Skin epidermis (tissue), 12 donors: ENCODE measurements at regions not wholly inside any gene's neighbourhood (a gene's known extent, or its start where the extent isn't known, plus 50 kb on each side); places are given as distances from the start of the nearest gene placed in this dataset.
A peak's percentile ranks its signal among the peaks of the same experiment; 100 is the strongest.
"Not testable (repeated sequence)": the region's sequence is repeated elsewhere in the genome, so short reads cannot be mapped to it uniquely, and the experiment has no call there.

Experiments used
- H3K27ac ChIP-seq, 21 experiments: fragments of 200-600 bp; sonication (generic) in 11 of 21; one replicate each; pipeline ENCODE4 v1.5.0; 2020; ENCODE audit warnings: mild to moderate bottlenecking in 3 of 21, inconsistent platforms in 2 of 21, moderate library complexity in 2 of 21
- H3K4me3 ChIP-seq, 7 experiments: fragments of 200-600 bp; sonication (generic) in 2 of 7; one replicate each; pipeline ENCODE4 v1.5.0; 2020; ENCODE audit warnings: inconsistent platforms in 2 of 7, mild to moderate bottlenecking in 2 of 7, moderate library complexity in 1 of 7

DNA sequence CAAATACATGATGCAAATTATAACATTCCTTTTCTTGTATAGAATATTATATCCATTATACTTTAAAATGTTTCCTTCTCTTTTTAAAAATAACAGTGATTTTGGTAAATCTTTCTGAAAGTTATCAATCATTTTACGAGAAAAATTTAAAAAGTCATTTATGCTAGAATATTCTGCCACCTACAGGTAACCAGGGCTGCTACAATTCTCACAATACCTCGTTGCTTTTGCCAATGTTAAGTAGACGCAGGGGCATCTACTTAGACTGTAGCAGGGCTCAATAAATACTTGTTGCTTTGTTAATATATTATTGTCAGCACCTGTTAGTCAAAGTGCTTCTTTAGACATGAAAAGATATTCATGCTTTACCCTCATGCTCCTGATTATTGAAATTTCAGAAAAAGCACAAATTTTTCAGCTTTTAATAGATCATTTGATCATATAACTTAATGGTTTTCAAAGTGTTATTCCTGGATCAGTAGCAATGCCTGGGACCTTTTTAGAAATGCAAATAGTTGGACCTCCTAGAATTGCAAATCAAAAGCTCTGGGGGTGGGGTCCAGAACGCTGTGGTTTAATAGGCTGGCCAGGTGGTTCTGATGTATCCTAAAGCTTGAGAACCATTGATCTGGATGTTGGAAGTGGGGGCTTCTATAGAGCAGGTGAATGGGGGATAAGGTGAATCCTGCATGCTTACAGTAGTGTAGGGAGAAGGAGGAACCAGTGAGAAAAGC, 223.6 kb upstream of the PDZRN3 start:
- no peak overlapping the region for H3K4me3 ChIP-seq
- no peak overlapping the region for H3K27ac ChIP-seq

DNA sequence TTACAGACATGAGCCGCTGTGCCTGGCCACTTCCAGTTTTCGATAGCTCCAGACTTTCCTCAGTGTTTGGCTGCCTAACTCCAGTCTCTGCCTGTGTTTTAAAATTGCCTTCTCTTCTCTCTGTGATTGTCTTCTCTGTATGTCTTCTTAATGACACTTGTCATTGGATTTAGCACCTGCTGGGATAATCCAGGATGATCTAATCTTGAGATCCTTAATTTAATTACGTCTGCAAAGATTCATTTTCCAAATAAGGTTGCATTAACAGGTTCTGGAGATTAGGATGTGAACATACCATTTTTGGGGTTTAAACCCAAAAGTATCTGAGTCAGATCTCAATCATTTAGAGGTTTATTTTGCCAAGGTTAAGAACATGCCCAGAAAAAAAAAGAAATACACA, 222.2 kb upstream of the PDZRN3 start:
- Histone ChIP-seq H3K27ac (no peak overlapping the region), H3K4me3 (no peak overlapping the region)

DNA sequence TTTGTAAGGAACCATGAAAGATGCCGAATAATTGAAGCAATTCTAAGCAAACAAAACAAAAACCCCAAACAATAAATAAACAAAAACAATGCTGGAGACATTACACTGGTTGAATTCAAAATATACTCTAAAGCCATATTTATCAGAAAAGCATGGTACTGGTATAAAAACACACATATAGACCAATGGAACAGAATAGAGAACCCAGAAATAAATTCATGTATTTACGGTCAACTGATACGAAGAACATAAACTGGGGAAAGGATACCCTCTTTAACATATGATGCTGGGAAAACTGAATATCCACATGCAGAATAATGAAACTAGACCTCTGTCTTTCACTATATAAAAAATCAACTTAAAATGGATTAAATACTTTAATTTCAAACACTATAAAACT, 214.3 kb upstream of the PDZRN3 start:
- Histone ChIP-seq H3K4me3 (no peak overlapping the region), H3K27ac (no peak overlapping the region)

DNA sequence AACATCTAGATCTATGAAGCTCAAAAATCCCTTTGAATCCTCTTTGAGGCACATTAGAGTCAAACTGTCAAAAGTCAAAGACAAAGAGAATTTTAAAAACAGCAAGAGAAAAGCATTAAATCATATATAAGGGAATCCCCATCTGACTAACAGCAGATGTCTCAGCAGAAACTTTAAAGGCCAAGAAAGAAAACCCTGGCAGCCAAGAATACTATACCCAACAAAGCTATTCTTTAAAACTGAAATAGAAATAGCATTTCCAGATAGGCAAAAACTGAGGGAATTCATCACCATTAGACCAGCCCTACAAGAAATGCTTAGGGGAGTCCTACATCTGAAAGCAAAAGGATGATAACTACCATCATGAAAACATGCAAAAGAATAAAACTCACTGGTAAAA, 211.2 kb upstream of the PDZRN3 start:
- Histone ChIP-seq H3K27ac (no peak overlapping the region), H3K4me3 (no peak overlapping the region)

DNA sequence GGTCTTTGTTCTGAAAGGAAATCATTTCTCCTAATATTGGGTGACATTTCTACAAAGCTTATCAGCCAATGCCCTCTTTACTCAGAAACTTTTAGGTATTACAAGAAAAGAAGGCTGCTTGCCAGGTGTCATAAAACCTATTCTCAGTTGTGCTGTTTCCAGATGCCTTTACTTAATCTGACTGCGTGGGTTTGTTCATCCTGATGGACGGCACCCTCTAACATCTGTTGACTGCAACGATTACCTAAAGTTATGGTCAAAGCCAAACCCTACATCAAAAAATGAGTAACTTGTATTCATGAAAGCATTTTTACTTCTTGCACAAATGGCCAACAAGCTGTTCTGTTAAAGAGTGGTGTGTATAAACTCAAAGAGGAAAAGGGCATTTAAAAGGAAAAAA, 207.7 kb upstream of the PDZRN3 start:
- H3K4me3 ChIP-seq, result no peak overlapping the region
- no peak overlapping the region for H3K27ac ChIP-seq

DNA sequence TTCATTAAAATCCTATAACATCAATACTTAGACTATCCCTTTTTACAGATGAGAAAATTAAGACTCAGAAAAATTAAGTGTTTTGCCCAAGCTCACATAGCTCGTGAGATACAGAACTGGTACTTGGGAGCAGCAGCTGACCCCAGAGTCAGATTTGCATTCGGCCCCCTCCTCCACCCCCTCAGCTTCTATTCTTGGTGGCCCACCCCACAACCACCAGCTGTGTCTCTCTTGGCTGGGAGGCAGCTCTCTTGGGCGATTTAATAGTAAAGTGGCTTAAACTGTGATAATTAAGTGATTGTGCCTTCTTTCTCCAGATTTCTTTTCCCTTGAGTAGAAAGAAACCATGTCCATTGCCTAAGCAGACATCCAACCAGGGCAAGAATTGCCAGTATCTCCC, 203.6 kb upstream of the PDZRN3 start:
- H3K4me3 ChIP-seq, result no peak overlapping the region
- H3K27ac ChIP-seq, result no peak overlapping the region

DNA sequence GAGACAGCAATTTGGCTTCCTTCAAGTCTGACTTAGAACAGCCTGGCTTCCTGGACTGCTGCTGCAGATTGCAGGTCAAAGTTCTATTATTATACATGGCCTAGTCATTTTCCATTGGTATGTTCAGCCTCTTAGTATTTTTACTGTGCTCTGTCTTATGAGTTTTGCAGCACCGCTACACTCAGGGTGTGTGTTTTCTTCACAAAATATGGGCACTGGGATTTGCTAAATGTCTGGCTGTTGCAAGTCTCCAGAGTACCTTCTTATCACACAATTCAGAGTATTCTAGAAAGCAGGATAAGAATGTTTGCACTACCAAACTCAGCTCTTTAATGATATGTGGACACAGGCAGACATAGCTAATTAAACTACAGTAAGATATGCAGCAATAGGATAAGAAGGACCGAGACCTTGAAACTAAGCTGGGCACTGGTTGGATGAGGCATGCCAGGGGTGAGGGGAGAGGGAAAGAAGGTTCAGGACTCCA, 203.0 kb upstream of the PDZRN3 start:
- Histone ChIP-seq H3K27ac (no peak overlapping the region), H3K4me3 (no peak overlapping the region)

DNA sequence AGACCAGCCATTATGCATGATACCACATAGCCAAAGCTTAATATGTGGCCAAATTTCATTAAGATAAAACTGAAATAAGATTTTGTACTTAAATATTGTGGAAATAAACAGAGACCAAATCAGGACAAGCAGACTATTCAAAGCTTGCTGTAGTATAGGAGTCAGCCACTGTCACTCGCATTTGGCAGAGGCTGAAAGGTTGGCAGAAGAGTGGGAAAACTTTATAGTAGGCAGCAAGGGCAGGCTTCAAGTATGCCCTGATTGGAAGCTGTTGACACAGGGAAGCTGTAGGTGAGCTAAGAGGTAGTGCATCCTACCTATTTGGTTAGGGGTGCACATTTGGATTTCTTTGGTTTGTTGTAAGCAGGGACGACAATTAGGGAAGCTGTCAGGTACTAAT, 202.5 kb upstream of the PDZRN3 start:
- Histone ChIP-seq H3K4me3 (no peak overlapping the region), H3K27ac (no peak overlapping the region)

DNA sequence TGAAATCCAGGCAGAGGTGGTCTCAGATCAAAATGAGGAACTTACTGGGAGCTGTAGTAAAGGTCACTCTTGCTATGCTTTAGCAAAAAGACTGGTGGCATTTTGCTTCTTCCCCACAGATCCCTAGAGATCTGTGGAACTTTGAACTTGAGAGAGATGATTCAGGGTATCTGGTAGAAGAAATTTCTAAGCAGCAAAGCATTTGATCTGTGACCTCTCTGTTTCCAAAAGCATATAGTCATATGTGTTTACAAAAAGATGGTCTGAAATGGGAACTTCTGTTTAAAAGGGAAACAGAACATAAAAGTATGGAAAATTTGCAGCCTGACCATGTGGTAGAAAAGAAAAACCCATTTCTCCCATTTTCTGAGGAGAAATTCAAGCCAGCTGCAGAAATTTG, 196.2 kb upstream of the PDZRN3 start:
- H3K27ac ChIP-seq, result peak overlapping the region in 1 of 21 experiments; percentile 46

DNA sequence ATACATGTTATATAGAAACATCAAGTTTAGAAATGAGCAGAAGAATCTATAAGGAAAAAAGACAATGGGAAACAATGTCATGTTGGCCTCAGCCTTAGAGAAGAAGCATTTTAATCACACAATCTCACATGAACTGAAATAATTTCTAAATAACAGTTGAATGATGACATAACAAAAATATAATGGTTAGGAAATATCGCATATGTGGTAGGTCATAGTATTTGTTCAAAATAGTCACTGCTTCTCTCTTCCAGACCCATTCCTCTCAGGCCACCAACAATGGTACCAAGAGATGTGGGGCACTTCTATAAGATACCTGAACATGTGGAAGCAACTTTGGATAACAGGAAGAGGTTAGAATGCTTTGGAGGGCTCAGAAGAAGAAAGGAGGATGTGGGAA, 195.7 kb upstream of the PDZRN3 start:
- Histone ChIP-seq H3K4me3 (no peak overlapping the region), H3K27ac (no peak overlapping the region)

More for the DNA sequence above, 196.2 kb upstream of the PDZRN3 start:
- not testable (repeated sequence) for H3K4me3 ChIP-seq

DNA sequence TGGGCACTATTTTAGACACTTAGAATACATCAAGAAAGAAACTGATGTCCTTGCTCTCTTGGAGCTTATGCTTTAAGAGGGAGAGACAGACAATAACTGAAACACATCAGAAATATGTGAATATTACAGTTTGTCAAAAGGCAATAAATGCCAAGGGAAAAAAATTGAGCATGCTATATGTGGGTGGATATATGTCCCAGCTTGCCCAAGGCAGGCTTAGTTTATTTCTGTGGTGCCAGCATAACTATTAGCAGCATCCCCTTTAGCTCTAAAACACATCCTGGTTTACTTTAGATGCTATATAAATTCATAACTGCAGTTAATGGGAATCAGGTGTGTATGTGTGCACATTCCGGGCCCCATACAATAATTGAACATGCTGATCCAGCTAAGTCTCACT, 191.2 kb upstream of the PDZRN3 start:
- Histone ChIP-seq H3K4me3 (no peak overlapping the region), H3K27ac (no peak overlapping the region)

DNA sequence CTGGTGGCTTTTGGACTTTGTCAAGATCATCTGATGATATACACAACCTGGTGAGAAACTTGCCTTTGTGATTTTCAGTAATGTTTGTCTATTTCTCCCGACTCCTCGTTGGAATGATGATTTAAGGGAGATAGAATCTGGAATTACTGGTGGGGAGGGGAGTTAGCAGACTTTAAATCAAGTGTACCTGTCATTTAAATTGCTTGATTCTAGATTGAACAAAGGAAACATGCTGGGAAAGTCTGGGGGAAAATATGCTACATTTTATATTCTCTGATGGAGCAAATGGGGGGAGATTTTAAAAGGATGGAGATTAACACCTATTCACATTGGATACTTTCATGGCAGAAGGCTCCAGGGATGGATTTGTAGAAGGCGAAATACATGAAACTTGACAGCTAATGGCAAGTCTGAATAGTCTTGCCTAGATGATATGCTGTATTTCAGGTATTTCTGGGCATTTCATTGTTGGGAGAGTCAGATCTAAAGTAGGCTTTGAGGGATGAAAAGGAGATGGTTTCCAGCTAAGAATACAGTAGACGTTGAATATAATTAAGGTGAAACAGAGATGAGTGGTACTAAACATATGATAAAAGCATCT, 189.1 kb upstream of the PDZRN3 start:
- H3K4me3 ChIP-seq, result no peak overlapping the region
- no peak overlapping the region for H3K27ac ChIP-seq

DNA sequence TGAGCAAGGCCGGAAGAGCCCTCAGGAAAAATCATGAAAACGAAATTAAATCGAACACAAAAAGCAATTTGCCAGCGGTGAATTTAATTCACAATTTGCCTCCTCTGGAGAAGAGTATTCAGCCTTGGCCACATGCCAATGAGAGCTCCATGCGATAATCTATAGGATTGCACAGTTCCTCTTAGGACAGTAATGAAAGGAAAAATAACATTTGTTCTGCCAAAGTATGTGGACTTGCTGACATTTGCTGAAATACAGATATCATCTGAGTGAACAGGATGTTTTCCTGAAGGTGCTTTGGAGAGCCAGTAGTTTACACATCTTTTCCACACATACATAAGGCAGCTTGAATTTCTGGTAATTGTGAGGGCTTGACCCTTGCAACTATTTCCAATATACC, 188.6 kb upstream of the PDZRN3 start:
- Histone ChIP-seq H3K4me3 (no peak overlapping the region), H3K27ac (no peak overlapping the region)

DNA sequence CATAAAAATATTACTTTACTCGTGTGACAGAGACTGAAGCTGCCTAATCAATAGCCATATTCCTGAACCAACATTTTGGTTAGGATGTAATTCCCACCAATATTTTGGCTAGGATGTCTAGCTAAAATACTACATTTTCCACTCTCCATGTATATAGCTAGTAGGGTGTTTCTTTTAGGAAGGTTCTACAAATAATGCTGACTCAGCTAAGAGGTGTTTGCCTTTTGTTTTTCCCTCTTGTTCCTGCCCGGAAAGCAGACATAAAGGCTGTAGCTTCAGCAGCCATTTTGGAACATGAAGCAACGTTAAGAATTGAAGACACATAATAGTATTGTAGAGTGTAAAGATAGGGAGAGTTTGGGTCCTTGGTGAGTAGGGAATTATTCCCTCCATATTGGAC, 187.3 kb upstream of the PDZRN3 start:
- Histone ChIP-seq H3K4me3 (no peak overlapping the region), H3K27ac (no peak overlapping the region)

DNA sequence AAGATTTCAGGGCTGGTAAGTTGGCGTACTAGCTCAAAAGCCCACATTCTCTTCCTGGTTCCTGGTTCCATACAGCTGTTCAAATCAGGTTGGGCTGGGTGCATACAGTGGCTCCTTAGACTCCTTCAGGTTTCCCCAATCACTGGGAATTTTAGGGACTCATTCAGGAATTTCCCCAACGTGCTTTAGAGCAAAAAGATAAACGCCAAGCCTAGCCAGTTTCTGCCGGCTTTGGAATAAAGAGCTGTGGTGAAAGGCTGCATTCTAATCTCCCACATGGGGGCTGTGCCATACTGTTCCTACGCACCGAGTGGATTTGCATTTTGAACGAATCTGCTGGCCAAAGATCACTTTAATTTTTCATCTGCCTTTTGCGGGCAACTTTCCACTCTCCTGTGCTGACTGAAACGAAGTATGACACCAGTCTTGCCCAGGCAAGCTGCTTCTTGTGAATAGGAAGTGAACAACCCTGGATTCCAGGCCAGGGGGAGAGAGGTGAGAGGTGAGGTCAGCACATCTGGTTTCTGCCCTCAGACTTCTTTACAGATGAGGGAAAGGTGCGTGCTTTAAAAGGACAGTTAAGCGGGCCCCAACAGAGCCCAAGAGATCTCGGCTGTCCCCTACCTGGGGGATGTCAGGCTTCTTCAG, 184.2 kb upstream of the PDZRN3 start:
- Histone ChIP-seq H3K4me3 (no peak overlapping the region), H3K27ac (peak overlapping the region in 9 of 21 experiments; percentile 1 to 71 (median 48))

DNA sequence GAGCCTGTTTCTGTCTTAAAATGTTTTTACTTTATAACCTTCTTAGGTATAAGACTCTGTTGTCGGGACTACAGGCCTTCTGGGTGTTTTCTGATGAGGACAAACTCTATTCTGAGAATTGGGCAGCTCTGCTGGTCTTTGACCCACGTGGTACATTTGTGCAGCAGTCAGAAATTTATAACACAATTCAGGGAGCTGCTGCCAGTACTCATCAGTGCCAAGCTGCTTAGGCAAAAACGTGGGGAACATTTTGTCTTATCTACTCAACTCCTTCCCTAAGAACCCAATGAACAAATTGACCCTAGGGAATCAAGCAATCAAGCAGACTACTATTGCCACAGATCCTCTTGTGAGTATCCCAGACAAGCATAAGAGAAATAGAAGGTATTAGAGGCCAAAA, 180.7 kb upstream of the PDZRN3 start:
- Histone ChIP-seq H3K27ac (peak overlapping the region in 1 of 21 experiments; percentile 26), H3K4me3 (no peak overlapping the region)

DNA sequence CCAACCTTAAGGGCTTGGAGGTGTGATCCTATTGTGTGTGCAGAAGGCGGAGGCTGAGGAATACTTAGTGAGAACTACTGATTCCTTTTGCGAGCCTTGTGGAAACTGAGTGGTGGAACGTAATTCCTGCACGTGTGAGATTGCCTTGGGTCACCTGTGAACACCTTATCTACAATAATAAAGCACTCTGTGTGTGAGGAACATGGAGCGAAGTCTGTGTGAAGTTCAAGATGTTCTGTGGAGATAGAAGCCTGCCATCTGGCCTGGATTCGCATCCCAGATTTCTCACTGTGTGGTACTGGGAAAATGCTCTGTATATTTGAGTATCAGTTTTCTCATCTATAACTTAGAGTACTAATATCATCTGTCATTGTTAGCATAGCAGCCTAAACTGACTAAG, 179.5 kb upstream of the PDZRN3 start:
- H3K27ac ChIP-seq, result no peak overlapping the region
- no peak overlapping the region for H3K4me3 ChIP-seq

DNA sequence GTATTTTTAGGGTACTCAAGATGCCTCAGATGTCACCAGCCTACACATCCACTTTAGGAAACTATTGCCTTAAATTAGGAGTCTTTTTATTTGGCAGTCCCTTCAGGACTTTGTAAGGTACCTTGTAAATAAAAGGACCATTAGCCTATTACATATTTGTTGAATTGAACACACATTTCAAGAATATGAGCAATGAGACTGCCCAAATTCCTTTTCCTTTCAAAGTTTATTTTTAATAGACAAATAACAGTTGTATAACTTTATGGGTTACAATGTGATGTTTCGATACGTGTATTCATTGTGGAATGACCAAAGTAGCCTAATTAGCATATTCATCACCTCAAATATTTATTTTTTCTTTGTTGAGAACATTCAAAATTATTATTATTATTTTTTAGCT, 176.7 kb upstream of the PDZRN3 start:
- no peak overlapping the region for H3K27ac ChIP-seq
- H3K4me3 ChIP-seq, result no peak overlapping the region

DNA sequence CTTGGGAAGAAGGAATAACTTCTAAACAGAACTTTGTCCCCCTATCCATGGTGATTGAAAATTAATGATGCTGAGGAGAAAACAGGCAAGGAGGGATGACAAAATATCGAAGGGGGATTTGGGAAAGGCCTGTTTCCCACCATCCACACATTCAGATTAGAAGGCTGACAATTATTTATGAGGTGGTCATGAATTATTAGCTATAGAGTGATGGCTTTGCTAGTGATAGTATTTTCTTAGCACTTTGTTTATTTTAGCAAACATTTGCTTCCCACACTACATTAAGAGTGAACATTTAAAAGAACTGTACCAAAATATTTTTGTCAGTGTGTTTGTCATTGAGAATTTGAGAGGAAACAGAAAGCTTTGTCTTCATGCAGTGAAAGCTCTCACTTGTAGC, 172.6 kb upstream of the PDZRN3 start:
- Histone ChIP-seq H3K4me3 (no peak overlapping the region), H3K27ac (no peak overlapping the region)

DNA sequence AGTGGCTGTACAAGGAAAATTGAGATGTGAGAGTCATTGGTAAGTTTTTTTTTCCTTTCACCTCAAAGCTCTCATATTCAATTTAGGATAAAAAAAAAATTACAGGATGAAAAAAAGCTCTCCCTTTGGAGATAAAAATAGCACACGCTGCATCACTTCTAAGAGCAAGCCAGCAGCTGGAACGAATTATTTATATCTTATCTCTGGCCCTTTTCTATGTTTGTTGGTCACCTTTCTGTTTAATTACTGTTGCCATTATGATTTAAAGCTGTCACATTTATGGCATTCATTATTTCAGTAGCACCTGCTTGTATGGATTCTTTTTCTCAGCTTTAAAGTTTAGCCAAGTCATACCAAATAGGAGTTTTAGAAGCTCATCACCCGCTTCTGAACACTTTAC, 171.6 kb upstream of the PDZRN3 start:
- no peak overlapping the region for H3K4me3 ChIP-seq
- H3K27ac ChIP-seq, result no peak overlapping the region

DNA sequence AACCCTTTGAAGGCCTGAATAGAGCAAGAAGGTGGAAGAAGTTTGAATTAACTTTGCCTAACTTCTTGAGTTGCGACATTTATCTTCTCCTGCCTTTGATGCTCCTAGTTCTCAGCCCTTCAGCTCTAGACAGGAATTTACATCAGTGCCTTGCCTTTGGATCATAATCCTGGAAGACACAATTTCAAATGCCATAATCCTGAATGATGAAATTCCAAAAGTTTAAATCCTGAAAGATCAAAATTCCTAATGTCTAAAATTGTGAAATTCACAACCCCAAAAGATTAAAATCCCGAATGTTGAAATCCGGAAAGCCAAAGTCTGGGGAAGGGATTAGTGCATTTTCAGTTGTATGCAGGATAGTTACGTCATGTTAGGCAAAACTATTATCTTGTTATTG, 166.6 kb upstream of the PDZRN3 start:
- H3K27ac ChIP-seq, result no peak overlapping the region

More for the DNA sequence above, 166.6 kb upstream of the PDZRN3 start:
- H3K4me3 ChIP-seq, result no peak overlapping the region
